ENCODE measurements at regions not wholly inside any gene's neighbourhood (a gene's known extent, or its start where the extent isn't known, plus 50 kb on each side); places are given as distances from the start of the nearest gene placed in this dataset.

- TF ChIP-seq USF1 (IDR thresholded peaks at IDR 0.05) (no peak), TCF12 (IDR thresholded peaks at IDR 0.05; ENCODE audit: low read depth) (no peak), EGR1 (IDR thresholded peaks at IDR 0.05) (no peak), EP300 (IDR thresholded peaks at IDR 0.05; ENCODE audit: borderline replicate concordance) (no peak), ZBTB7A (IDR thresholded peaks at IDR 0.05; ENCODE audit: low read depth) (no peak), CREB1 (IDR thresholded peaks at IDR 0.05; ENCODE audit: low read depth) (no peak), CEBPB (IDR thresholded peaks at IDR 0.05) (no peak), REST (IDR thresholded peaks at IDR 0.05; ENCODE audit: low read depth) (no peak), FOXM1 (IDR thresholded peaks at IDR 0.05; ENCODE audit: borderline replicate concordance, low read depth) (no peak), MAX (IDR thresholded peaks at IDR 0.05) (no peak), YY1 (IDR thresholded peaks at IDR 0.05; ENCODE audit: low read depth) (no peak), NFIC (IDR thresholded peaks at IDR 0.05) (no peak), TEAD4 (IDR thresholded peaks at IDR 0.05) (no peak), TAF1 (IDR thresholded peaks at IDR 0.05; ENCODE audit: low read depth) (no peak), RAD21 (IDR thresholded peaks at IDR 0.05; ENCODE audit: low read depth) (no peak)
Observed at GRCh38 chr10:78966182-78966787, 102.5 kb upstream of the ZMIZ1 start.

- no peak for TF ChIP-seq YY1 (IDR thresholded peaks at IDR 0.05; ENCODE audit: low read depth)
- no peak for TF ChIP-seq EP300 (IDR thresholded peaks at IDR 0.05; ENCODE audit: borderline replicate concordance)
- TF ChIP-seq FOXM1 (IDR thresholded peaks at IDR 0.05; ENCODE audit: borderline replicate concordance, low read depth): no peak
- TF ChIP-seq NFIC (IDR thresholded peaks at IDR 0.05): no peak
- no peak for TF ChIP-seq USF1 (IDR thresholded peaks at IDR 0.05)
- TF ChIP-seq MAX (IDR thresholded peaks at IDR 0.05): no peak
- TF ChIP-seq CREB1 (IDR thresholded peaks at IDR 0.05; ENCODE audit: low read depth): no peak
Observed at GRCh38 chr10:78966844-78967488, 101.8 kb upstream of the ZMIZ1 start.

GRCh38 chr10:78968300-78968942 lies 100.3 kb upstream of the ZMIZ1 start:
- TF ChIP-seq YY1 (IDR thresholded peaks at IDR 0.05; ENCODE audit: low read depth): no peak
- no peak for TF ChIP-seq NFIC (IDR thresholded peaks at IDR 0.05)
- TF ChIP-seq TEAD4 (IDR thresholded peaks at IDR 0.05): no peak
- no peak for TF ChIP-seq EGR1 (IDR thresholded peaks at IDR 0.05)
- TF ChIP-seq EP300 (IDR thresholded peaks at IDR 0.05; ENCODE audit: borderline replicate concordance): no peak
- TF ChIP-seq USF1 (IDR thresholded peaks at IDR 0.05): no peak
- TF ChIP-seq MAX (IDR thresholded peaks at IDR 0.05): no peak
- TF ChIP-seq ZBTB7A (IDR thresholded peaks at IDR 0.05; ENCODE audit: low read depth): no peak
- no peak for TF ChIP-seq RAD21 (IDR thresholded peaks at IDR 0.05; ENCODE audit: low read depth)
- no peak for TF ChIP-seq FOXM1 (IDR thresholded peaks at IDR 0.05; ENCODE audit: borderline replicate concordance, low read depth)
- no peak for TF ChIP-seq TAF1 (IDR thresholded peaks at IDR 0.05; ENCODE audit: low read depth)
- TF ChIP-seq CEBPB (IDR thresholded peaks at IDR 0.05): no peak
- TF ChIP-seq TCF12 (IDR thresholded peaks at IDR 0.05; ENCODE audit: low read depth): no peak
- no peak for TF ChIP-seq REST (IDR thresholded peaks at IDR 0.05; ENCODE audit: low read depth)
- TF ChIP-seq CREB1 (IDR thresholded peaks at IDR 0.05; ENCODE audit: low read depth): no peak

- no peak for TF ChIP-seq RAD21 (IDR thresholded peaks at IDR 0.05; ENCODE audit: low read depth)
- no peak for TF ChIP-seq TAF1 (IDR thresholded peaks at IDR 0.05; ENCODE audit: low read depth)
- TF ChIP-seq EGR1 (IDR thresholded peaks at IDR 0.05): no peak
- no peak for TF ChIP-seq NFIC (IDR thresholded peaks at IDR 0.05)
- TF ChIP-seq MAX (IDR thresholded peaks at IDR 0.05): no peak
- no peak for TF ChIP-seq CEBPB (IDR thresholded peaks at IDR 0.05)
- no peak for TF ChIP-seq REST (IDR thresholded peaks at IDR 0.05; ENCODE audit: low read depth)
Observed at GRCh38 chr10:78968943-78969342, 99.8 kb upstream of the ZMIZ1 start.

Measured in Ishikawa (cell line).